ENCODE measurements at regions not wholly inside any gene's neighbourhood (a gene's known extent, or its start where the extent isn't known, plus 50 kb on each side); places are given as distances from the start of the nearest gene placed in this dataset.

DNA sequence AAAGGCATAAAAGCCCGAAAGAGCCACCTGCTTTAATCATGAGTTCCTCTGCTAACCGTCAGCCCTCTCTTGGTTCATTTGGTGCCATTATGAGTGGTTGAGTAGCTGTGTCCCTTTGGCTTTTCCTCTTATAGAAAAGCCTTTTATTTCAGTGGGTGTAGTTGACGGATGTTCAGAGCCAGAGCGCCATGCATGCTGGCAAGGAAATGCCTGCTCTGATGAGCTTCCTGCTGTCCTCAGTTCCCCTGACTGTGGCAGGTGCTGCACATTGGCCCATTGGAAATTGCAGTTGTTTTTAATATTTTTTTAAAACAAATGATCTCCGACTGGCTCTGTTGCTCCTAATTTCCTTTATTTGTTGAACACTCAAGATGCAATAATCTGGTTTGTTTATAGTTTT is 77.3 kb upstream of the LIMCH1 start:
- H3K4me1 Mint-ChIP-seq (ENCODE audit: low read depth) = no peaks in the 10 kb centered on the region
- DNase-seq = no peak
- no peaks in the 10 kb centered on the region for H3K27me3 Mint-ChIP-seq
- no peak overlapping the region for H3K4me3 Mint-ChIP-seq
- H3K27ac Mint-ChIP-seq = no peak overlapping the region
- no peaks in the 10 kb centered on the region for H3K9me3 Mint-ChIP-seq
- H3K36me3 Mint-ChIP-seq (ENCODE audit: low read depth) = no peaks in the 10 kb centered on the region

DNA sequence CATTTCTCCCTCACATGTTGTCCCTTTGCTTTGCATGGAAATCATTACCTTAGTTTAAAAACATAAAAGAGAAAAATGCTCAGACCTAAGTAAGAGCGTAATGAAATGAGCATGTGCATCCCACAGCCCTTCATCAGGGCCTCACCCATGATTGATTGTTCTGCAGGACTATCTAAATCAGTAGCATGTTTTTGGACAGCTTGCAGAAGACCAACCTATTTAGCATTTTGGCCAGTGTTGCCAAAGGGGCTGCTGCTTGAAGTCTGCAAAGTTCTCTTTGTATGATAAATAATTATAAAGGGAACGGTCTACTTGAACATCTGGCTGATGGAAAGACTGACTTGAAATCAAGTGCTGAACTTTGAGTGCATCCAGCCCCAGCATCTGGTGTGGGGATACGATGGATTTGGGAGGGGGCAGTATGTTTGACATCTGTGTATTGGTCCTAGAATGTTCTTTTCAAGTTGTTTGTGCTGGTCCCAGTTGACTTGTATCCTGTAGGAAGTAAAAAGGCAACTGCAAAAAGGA is 76.1 kb upstream of the LIMCH1 start:
- no peaks in the 10 kb centered on the region for H3K4me1 Mint-ChIP-seq (ENCODE audit: low read depth)
- DNase-seq = no peak
- no peak overlapping the region for H3K4me3 Mint-ChIP-seq
- no peaks in the 10 kb centered on the region for H3K27me3 Mint-ChIP-seq
- H3K27ac Mint-ChIP-seq = no peak overlapping the region
- H3K9me3 Mint-ChIP-seq = no peaks in the 10 kb centered on the region
- no peaks in the 10 kb centered on the region for H3K36me3 Mint-ChIP-seq (ENCODE audit: low read depth)

DNA sequence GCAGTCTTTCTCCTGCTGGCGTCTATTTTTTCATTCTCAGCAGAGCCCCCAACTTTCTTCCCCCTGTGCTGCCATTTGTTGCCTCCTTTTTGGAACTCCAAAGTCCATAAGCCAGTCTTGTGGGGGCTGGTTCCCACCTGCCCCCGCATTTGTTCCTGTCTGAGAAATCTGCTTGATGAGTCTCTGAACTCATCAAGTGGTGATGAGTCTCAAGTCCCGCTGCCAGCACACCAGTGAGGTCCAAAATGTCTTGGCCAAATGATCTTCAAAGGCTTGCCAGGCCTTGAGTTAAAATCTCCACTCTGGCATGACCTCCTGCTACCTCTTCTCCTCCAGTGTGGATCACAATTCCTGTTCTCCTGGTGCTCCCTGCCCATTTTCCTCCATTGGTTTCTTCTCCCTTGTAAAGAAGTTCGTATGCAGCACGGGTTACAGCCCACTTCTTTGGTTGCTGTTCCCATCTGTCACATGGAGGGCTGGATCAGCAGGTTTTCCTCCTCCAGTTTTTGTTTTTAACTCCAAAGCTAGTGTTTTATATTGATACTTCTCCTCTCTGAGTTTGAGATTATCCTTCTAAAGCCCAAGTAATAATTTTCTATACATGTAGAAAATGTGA is 72.7 kb upstream of the LIMCH1 start:
- no peak for DNase-seq
- H3K27me3 Mint-ChIP-seq = no peaks in the 10 kb centered on the region
- H3K36me3 Mint-ChIP-seq (ENCODE audit: low read depth) = no peaks in the 10 kb centered on the region
- no peak overlapping the region for H3K27ac Mint-ChIP-seq
- no peak overlapping the region for H3K4me3 Mint-ChIP-seq
- H3K4me1 Mint-ChIP-seq (ENCODE audit: low read depth) = no peaks in the 10 kb centered on the region
- no peaks in the 10 kb centered on the region for H3K9me3 Mint-ChIP-seq

DNA sequence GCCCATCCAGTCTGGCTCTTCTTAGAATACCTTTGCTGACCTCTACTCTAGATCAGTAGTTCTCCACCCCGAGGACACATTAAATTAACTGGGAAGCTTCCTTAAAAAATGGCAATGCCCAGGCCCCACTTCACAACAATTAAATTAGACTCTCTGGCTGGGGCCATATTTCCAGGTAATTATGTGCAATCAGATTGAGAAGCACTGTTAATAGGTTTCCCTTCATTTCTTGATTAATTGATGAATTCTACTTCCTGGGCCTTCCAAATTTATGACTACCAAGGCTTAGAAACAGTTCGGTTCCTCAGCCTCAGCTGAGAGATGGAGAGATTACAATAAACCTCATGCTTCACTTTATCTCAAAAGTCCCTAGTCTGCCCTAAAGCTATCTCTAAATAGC is 71.7 kb upstream of the LIMCH1 start:
- Mint-ChIP-seq H3K4me1 (ENCODE audit: low read depth) (no peaks in the 10 kb centered on the region), H3K4me3 (no peak overlapping the region), H3K9me3 (no peaks in the 10 kb centered on the region), H3K36me3 (ENCODE audit: low read depth) (no peaks in the 10 kb centered on the region), H3K27me3 (no peaks in the 10 kb centered on the region), H3K27ac (no peak overlapping the region)
- no peak for DNase-seq

DNA sequence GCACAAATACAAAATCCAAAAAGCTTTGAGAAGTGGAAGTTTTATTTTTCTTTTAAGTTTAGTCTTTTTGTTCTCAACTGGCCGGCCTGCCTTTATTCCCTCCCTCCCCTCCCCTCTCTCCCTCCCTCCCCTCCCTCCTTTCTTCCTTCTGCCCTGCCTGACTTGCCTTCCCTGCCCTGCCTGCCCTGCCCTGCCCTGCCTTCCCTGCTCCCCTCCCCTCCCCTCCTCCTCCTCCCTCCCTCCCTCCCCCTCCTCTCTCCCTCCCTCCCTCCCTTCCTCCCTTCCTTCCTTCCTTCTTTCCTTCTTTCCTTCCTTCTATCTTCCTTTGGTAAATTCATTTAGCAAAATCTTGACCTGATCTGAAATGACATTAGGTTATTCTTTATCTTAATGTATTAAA is 69.8 kb upstream of the LIMCH1 start:
- Mint-ChIP-seq H3K4me1 (ENCODE audit: low read depth) (no peaks in the 10 kb centered on the region), H3K36me3 (ENCODE audit: low read depth) (no peaks in the 10 kb centered on the region), H3K27ac (no peak overlapping the region), H3K4me3 (no peak overlapping the region), H3K27me3 (no peaks in the 10 kb centered on the region), H3K9me3 (peaks cover 2% of the 10 kb centered on the region)
- no peak for DNase-seq

DNA sequence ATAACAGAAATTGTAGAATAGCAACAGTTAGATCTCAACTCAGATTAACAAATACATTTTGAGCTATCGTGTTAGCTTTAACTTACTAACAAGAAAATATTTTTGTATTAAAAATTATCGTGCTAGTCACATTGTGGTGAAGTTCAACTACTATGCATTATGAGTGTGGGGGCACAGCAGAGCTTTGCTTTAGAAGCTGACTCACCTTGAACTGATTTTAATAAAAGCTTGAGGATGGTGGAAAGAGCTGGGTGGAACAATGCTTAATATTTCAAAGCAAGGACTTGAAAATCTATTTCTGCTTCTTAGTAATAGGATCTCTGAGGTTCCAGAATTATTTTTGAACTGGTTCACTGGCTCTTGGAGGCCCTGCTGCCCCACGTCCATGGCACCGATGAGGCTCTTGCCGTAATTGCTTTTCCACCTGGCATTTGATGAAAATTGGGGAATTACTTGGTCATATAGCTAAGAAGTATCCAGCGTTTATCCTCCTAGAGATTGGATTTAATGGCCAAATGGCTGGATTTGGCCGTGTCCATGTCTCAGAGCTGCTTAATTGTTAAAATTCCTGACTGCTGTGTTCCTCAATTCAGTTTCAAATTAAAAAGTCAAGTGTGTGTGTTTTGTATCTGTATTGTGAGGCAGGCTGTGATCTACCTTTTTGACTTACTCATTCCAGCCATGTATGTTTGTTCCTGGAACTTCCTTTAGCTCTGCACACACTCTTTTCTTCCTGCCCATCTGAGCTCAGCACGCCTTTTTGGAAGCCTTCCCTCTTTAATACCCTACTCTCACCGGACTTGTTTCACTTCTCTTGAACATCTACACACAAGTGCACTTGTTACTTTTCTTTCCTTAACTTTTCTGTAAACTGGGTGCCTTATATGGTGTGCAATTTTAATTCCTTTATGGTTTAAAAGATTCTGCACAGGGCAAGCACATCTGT is 66.6 kb upstream of the LIMCH1 start:
- H3K4me3 Mint-ChIP-seq = no peak overlapping the region
- peaks cover 2% of the 10 kb centered on the region for H3K9me3 Mint-ChIP-seq
- H3K4me1 Mint-ChIP-seq (ENCODE audit: low read depth) = no peaks in the 10 kb centered on the region
- no peaks in the 10 kb centered on the region for H3K27me3 Mint-ChIP-seq
- DNase-seq = no peak
- no peak overlapping the region for H3K27ac Mint-ChIP-seq
- H3K36me3 Mint-ChIP-seq (ENCODE audit: low read depth) = no peaks in the 10 kb centered on the region

DNA sequence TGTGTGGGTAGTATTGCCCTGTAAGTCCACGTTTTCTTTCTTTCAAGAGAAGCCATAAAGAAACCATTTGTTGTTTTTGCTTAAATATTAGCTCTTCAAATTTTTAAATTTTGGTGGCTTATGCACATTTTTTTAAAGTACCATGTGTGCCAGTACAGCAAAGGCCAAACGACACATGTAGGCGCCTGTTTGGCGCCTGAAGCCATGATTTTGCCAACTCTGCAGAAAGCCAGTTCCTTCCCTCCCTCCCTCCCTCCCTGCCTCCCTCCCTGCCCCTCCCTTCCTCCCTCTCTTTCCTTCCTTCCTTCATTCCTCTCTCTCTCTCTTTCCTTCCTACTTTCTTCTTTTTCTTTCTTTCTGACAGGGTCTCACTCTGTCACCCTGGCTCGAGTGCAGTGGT is 65.9 kb upstream of the LIMCH1 start:
- no peaks in the 10 kb centered on the region for H3K36me3 Mint-ChIP-seq (ENCODE audit: low read depth)
- H3K9me3 Mint-ChIP-seq = peaks cover 2% of the 10 kb centered on the region
- no peak overlapping the region for H3K4me3 Mint-ChIP-seq
- no peak for DNase-seq
- no peak overlapping the region for H3K27ac Mint-ChIP-seq
- no peaks in the 10 kb centered on the region for H3K4me1 Mint-ChIP-seq (ENCODE audit: low read depth)
- no peaks in the 10 kb centered on the region for H3K27me3 Mint-ChIP-seq

DNA sequence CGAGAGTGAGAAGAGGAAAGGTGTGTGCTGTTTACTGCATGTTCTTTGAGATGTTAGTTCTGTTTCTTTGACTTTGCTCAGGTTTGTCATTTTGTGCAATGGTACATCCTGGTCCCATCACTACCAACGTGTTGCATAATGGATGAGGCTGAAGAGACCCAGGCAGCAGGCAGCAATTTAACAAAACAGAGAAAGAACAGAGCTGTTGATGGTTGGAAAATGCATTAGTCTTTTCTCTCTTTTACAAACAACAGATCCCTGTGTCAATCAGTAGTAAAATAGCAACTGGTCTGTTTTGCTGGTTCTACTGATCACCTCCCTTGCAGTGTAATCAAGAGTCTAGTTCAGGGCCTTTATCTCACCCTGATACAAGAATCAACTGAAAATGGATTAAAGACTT is 64.8 kb upstream of the LIMCH1 start:
- no peaks in the 10 kb centered on the region for H3K27me3 Mint-ChIP-seq
- peaks cover 5% of the 10 kb centered on the region for H3K9me3 Mint-ChIP-seq
- H3K4me3 Mint-ChIP-seq = no peak overlapping the region
- DNase-seq = no peak
- H3K27ac Mint-ChIP-seq = no peak overlapping the region
- no peaks in the 10 kb centered on the region for H3K36me3 Mint-ChIP-seq (ENCODE audit: low read depth)
- no peaks in the 10 kb centered on the region for H3K4me1 Mint-ChIP-seq (ENCODE audit: low read depth)

DNA sequence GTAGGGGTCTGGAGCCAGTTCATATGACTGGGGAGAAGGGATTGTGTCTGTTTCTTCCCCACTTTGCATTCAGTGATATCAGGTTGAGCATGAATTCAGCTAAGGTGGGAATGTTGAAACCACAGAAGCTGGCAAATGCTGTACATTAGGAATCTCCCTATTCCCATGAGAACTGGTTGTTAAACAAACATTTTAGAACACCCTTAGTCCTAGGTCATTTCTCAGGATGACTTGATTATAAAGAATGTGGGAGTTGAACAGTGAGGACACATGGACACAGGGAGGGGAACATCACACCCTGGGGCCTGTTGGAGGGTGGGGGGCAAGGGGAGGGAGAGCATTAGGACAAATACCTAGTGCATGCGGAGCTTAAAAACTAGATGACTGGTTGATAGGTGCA is 62.6 kb upstream of the LIMCH1 start:
- Mint-ChIP-seq H3K36me3 (ENCODE audit: low read depth) (no peaks in the 10 kb centered on the region), H3K9me3 (peaks cover 5% of the 10 kb centered on the region), H3K4me3 (no peak overlapping the region), H3K4me1 (ENCODE audit: low read depth) (no peaks in the 10 kb centered on the region), H3K27me3 (no peaks in the 10 kb centered on the region), H3K27ac (no peak overlapping the region)
- DNase-seq = no peak

DNA sequence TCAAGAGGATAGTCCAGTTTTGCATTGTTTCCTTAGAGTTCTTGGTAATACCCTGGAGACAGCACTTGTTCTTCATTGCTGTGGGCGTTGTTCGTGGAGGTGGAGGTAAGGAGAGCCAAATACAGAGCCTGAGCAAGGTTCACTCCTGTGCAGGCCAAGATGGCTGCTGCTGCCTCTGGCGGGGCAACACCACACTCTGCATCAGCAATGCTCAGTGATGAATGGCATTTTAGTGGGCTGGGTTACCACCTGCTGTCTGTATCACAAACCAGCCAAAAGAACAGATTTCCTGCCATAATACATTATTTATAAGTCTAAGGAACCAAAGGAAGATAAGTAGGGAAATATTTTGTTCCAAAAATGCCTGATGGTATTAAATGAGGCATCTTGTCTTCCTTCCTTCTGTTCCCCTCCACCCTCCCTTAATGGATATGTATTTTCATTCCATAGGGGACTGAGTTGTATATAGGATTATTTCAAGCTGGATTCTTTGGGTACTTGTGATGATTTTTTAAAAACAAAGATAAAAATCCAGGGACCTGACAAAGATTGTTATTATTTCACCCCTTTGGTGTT is 61.6 kb upstream of the LIMCH1 start:
- Mint-ChIP-seq H3K4me3 (no peak overlapping the region), H3K36me3 (ENCODE audit: low read depth) (no peaks in the 10 kb centered on the region), H3K27ac (no peak overlapping the region), H3K27me3 (no peaks in the 10 kb centered on the region), H3K4me1 (ENCODE audit: low read depth) (no peaks in the 10 kb centered on the region), H3K9me3 (peaks cover 5% of the 10 kb centered on the region)
- no peak for DNase-seq

DNA sequence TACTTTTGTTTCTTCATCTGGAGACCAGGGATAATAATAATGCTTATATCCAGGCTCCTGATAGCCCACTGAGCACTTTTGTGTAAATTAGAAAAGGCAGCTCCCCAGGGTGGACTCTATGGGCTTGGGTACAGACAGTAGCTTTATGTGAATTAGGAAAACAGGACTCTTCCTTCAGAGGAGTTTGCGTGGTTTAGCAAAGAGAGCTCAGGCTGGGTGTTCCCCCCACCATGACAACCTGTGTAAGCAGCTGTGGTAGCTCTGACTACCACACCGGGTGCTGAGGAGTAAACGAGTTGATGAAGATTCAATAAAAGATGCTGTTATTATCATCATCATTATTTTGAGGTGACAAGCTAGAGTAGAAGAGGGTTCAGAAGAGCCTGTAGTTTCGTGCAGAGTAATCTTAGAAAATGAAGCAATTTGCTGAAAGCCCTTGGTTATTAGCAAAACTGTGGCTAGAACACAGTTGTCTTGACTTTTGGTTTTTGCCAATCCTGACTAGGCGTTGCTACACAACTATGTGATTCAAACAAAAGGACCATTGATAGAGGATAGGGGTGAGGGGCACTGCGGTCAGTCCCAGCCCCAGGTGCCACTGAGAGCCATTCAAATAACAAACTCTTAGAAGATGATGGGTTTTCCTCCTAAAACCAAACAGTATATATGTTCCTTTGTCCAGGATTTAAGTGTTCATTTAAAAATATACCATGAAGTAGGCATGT is 60.6 kb upstream of the LIMCH1 start:
- Mint-ChIP-seq H3K27me3 (no peaks in the 10 kb centered on the region), H3K4me1 (ENCODE audit: low read depth) (no peaks in the 10 kb centered on the region), H3K27ac (no peak overlapping the region), H3K4me3 (no peak overlapping the region), H3K36me3 (ENCODE audit: low read depth) (no peaks in the 10 kb centered on the region), H3K9me3 (peaks cover 2% of the 10 kb centered on the region)
- no peak for DNase-seq

DNA sequence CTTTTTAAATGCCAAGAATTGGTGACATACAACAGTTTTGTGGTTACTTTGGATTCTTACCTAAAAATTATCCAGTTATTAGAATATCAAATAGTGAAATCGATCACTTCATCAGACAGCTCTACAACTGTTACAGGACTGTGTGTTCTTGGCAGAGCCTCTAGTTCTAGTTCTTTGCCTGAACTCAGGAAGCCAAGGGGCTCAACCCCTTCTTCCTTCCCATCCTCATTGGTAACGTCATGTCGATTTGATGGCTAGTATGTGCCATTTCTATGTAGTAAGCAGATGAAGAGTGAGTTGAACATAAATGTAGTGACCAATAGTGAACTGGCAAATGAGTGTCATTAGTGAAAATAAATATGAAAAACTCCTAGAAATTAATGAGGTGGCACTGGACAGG is 59.4 kb upstream of the LIMCH1 start:
- DNase-seq = no peak
- no peaks in the 10 kb centered on the region for H3K27me3 Mint-ChIP-seq
- H3K27ac Mint-ChIP-seq = no peak overlapping the region
- H3K9me3 Mint-ChIP-seq = peaks cover 2% of the 10 kb centered on the region
- no peak overlapping the region for H3K4me3 Mint-ChIP-seq
- no peaks in the 10 kb centered on the region for H3K36me3 Mint-ChIP-seq (ENCODE audit: low read depth)
- no peaks in the 10 kb centered on the region for H3K4me1 Mint-ChIP-seq (ENCODE audit: low read depth)

DNA sequence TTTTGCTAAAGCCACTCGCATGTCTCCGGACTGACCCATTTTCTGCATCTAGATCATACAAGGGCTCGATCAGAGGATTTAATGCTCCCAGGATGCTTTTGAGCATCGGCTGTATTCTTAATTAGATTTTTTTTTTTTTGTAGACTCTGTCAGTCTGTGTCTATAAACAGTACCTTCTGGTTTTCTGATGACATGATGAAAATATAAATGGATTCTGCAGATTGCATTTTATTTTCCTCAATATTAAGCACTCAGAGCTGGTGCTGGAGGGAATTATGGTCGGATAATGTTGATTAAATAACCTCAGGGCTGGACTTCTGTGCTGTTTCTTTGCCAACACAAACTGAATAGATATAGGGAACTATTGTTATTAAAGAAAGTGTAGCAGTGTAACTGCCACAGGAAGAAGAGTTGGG is 57.1 kb upstream of the LIMCH1 start:
- peaks cover 2% of the 10 kb centered on the region for H3K9me3 Mint-ChIP-seq
- no peaks in the 10 kb centered on the region for H3K27me3 Mint-ChIP-seq
- H3K27ac Mint-ChIP-seq = no peak overlapping the region
- no peaks in the 10 kb centered on the region for H3K4me1 Mint-ChIP-seq (ENCODE audit: low read depth)
- no peak for DNase-seq
- H3K4me3 Mint-ChIP-seq = no peak overlapping the region
- H3K36me3 Mint-ChIP-seq (ENCODE audit: low read depth) = no peaks in the 10 kb centered on the region

DNA sequence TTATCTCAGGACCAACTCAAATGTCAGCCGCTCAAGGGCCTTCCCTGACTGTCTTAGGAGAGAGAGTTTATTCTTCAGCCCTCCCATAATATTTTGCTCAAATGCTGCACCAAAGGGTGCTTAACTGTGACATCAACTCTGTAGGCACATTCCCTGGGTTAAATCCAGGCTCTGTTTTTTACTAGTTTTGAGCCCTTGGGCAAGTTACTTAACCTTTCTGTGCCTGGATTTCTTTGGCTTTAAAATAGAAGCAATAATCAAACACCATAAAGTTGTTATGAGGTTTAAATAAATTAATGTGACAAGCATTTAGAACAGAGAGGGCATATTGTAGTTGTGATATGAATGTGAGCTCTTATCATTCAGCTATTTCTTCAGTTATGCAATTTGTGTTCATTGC is 54.2 kb upstream of the LIMCH1 start:
- DNase-seq = no peak
- Mint-ChIP-seq H3K4me1 (ENCODE audit: low read depth) (no peaks in the 10 kb centered on the region), H3K4me3 (no peak overlapping the region), H3K36me3 (ENCODE audit: low read depth) (no peaks in the 10 kb centered on the region), H3K27ac (no peak overlapping the region), H3K9me3 (no peaks in the 10 kb centered on the region), H3K27me3 (no peaks in the 10 kb centered on the region)
